GM10266 (cell line): ENCODE measurements at regions not wholly inside any gene's neighbourhood (a gene's known extent, or its start where the extent isn't known, plus 50 kb on each side); places are given as distances from the start of the nearest gene placed in this dataset.

ENCODE experiments used
- DNase-seq: peaks from one replicate; pipeline ENCODE4 v3.0.0; 2012; ENCODE audit errors: extremely low spot score
- TF ChIP-seq, protein P1 (sequence below): IDR thresholded peaks from 2 replicates; pipeline ENCODE4 v1.5.1; 2012; ENCODE audit warnings: mild to moderate bottlenecking, low read depth; ENCODE audit not compliant: control insufficient read depth, insufficient read depth; ENCODE audit errors: missing control alignments

DNA sequence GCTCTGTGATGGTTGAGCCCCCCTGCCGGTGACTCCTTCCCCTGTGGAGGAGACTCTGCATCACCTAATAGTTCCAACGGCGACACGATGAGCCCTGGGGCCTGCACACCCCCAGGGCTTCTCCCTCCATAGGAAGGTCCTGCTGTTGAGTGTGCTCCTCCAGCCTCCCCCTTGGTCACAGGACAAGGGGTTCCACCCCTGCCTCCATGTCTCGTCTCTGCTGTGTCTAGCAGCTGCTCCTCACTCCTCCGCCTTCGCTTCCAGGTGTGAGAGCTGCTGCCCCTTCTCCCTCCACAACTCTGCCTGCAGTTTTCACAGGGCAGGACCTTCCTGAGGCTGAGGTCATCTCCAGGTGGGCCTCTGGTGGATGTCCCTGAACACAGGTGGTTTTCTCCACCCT is 1416.1 kb downstream of the TBC1D22A start:
- TF ChIP-seq, protein P1, sequence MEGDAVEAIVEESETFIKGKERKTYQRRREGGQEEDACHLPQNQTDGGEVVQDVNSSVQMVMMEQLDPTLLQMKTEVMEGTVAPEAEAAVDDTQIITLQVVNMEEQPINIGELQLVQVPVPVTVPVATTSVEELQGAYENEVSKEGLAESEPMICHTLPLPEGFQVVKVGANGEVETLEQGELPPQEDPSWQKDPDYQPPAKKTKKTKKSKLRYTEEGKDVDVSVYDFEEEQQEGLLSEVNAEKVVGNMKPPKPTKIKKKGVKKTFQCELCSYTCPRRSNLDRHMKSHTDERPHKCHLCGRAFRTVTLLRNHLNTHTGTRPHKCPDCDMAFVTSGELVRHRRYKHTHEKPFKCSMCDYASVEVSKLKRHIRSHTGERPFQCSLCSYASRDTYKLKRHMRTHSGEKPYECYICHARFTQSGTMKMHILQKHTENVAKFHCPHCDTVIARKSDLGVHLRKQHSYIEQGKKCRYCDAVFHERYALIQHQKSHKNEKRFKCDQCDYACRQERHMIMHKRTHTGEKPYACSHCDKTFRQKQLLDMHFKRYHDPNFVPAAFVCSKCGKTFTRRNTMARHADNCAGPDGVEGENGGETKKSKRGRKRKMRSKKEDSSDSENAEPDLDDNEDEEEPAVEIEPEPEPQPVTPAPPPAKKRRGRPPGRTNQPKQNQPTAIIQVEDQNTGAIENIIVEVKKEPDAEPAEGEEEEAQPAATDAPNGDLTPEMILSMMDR, result no peak
- no peak for DNase-seq

DNA sequence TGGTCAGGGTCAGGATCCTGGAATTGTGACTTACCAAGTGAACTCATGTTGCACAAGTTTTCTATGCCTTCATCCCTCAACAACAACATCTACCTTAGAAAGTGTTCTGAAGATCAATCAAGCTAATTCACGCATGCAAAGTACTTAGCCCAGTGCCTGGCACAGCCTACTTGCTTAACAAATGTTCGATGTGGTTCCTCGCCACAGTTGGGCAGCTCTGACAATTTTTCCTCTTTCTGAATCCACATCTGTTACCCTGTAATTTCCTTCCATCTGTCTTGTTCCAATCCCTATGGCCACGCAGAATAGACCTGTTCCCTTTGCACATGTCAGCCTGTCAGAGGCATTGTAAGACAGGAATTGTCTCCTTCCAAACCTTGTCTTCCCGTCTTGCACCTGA is 1415.2 kb downstream of the TBC1D22A start:
- TF ChIP-seq, protein P1, result no peak
- no peak for DNase-seq

DNA sequence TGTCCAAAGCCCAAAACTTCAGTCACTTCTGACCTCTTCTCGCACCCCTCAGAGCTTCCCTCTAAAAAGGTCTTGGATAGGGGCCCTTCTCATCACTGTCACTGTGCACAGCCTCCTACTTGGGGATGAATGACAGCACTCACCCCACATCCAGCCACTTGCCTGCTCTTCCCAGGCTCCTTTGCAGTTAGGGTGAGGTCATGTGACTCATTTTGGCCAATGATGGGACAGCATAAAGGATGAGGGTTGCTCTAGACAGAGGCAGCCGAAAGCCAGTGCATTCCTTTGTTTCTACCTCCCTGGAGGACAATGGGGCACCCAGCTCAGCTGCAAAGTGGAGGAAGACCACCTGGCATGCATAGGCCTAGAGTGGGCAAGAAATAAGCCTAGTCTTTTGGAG is 1413.3 kb downstream of the TBC1D22A start:
- DNase-seq, result no peak
- TF ChIP-seq, protein P1, result no peak

DNA sequence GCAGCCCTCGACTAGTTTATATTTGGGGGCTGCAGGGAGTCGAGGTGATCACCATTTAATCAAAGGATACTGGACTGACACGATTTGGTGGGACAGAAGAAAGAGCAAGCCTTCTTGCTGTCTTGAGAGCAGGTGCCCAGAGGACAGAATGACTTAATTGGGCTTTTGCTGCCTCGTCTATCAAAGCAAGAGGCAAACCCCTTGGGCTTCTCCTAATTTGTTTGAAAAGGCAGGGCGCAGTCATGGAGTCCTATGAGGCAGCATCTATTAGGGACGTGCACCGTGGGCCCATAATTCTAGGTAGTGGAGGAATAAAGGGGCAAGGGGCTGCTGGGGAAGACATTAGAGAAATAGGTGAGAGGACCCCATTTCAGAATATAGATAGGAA is 1411.3 kb downstream of the TBC1D22A start:
- no peak for DNase-seq
- TF ChIP-seq, protein P1, result no peak

DNA sequence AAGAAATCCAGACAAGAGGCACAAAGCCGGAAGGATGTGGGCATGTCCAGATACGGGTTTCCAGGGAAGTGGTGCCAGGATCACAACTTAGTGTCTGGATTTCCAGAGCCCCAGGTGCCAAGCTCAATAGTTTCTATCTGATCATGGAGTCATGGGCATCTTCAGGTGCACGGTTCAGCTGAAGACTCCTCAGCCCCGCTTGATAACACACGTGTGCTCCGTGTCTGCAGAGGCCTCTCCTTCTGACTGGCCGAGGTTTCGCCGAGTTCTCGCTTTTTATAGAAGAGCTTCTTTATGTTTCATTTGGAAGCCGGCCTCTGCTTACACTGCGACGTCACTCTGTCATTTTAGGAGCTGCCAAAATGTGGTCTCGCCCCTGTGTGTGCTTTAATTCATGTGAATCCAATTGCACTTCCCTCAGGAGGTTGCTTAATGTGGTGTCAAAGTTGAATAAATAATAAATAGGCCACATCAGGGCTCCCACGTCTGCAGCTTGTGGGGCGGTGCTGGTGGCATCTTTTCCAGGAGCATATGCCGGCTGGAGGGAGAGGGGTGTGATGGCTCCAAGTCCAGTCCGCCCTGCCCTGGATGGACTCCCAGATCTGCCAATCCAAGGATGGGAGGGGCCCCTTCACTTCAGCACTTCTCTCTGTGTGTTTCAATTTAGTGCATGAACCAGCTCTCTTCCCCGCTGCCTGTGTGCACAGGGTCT is 1410.8 kb downstream of the TBC1D22A start:
- TF ChIP-seq, protein P1, result no peak
- no peak for DNase-seq

DNA sequence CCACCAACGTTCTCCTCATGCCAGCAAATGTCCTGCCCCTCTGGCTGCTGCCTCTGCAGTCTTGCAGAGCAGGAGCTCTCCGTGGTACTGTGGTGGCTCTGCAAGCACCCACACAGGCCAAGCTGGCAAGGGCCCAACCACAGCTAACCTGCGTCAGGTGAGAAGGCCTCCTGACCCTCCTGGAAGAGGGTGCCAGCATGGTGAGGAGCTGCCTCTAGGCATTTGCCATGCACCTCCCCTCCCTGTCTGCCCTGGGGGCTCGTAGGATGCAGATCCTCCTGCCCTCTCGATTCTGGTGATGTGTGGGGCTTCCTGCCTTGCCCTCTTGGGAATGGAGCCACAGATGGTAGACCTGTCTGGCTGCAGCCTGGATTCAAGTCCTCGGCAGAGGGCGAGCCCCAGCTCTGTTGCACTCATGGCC is 1408.8 kb downstream of the TBC1D22A start:
- no peak for DNase-seq
- TF ChIP-seq, protein P1, result no peak

DNA sequence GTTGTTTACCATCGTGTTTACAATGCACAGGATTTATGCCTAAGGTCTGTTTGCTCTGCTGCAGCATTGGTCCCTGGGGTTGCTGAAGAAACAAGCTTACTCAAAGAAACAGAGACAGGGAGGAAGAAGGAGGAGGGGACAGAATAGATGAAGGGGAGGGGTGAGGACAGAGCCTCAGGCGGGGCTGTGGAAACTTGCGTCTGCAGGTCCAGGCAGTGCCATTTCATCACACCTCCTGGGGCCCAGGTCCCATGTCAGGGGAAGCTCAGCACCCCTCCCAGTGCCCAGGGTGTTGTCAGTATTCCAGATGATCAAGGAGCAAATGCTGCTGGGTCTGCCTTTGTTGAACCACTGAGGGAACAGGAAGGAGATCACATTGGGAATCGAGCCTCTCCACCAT is 1406.8 kb downstream of the TBC1D22A start:
- DNase-seq, result no peak
- TF ChIP-seq, protein P1, result no peak
